A549 (cell line): ENCODE measurements at regions not wholly inside any gene's neighbourhood (a gene's known extent, or its start where the extent isn't known, plus 50 kb on each side); places are given as distances from the start of the nearest gene placed in this dataset.

Source experiments
- CEBPB ChIP-seq, 2 experiments: fragments of >200 bp in 1 of 2; sonication (Bioruptor Twin) in 1 of 2; formaldehyde crosslinking in 1 of 2; IDR thresholded peaks; 2 replicates each; pipeline ENCODE4 v1.6.1; 2012 to 2016
- CTCF ChIP-seq: fragments of >200 bp; sonication (Bioruptor Twin); formaldehyde crosslinking; IDR thresholded peaks from 3 replicates; pipeline ENCODE4 v1.5.1; 2016
- ELK1 ChIP-seq: fragments of 150-350 bp; IDR thresholded peaks from 2 replicates; pipeline ENCODE4 v1.6.1; 2014; ENCODE audit warnings: low read depth, mild to moderate bottlenecking, low read length
- FOXS1 ChIP-seq: fragments of 250-450 bp; sonication (Bioruptor Pico); IDR thresholded peaks from 2 replicates; pipeline ENCODE4 v1.5.0; 2020; ENCODE audit warnings: mild to moderate bottlenecking, moderate library complexity
- HMGXB4 ChIP-seq: fragments of 250-450 bp; sonication (Bioruptor Pico); IDR thresholded peaks from 2 replicates; pipeline ENCODE4 v1.5.0; 2021; ENCODE audit warnings: mild to moderate bottlenecking, moderate library complexity, borderline replicate concordance
- HOXB5 ChIP-seq: fragments of 250-450 bp; sonication (Bioruptor Pico); IDR thresholded peaks from 2 replicates; pipeline ENCODE4 v1.5.0; 2020; ENCODE audit warnings: mild to moderate bottlenecking, moderate library complexity
- JUNB ChIP-seq: fragments of >200 bp; sonication (Bioruptor Twin); formaldehyde crosslinking; IDR thresholded peaks from 2 replicates; pipeline ENCODE4 v1.6.1; 2016
- MAX ChIP-seq: IDR thresholded peaks from 2 replicates; pipeline ENCODE4 v1.6.1; 2012
- PHF8 ChIP-seq: fragments of 200-600 bp; sonication (generic); IDR thresholded peaks from 2 replicates; pipeline ENCODE4 v1.6.1; 2016; ENCODE audit warnings: low read depth, mild to moderate bottlenecking, antibody characterized with exemption, moderate library complexity, borderline replicate concordance
- POLR2A ChIP-seq: IDR thresholded peaks from 2 replicates; pipeline ENCODE4 v1.6.1; 2012; ENCODE audit warnings: mild to moderate bottlenecking, low read length
- RFX5 ChIP-seq: fragments of 450-650 bp; IDR thresholded peaks from 2 replicates; pipeline ENCODE4 v1.7.1; 2014; ENCODE audit warnings: antibody characterized with exemption, mild to moderate bottlenecking, moderate library complexity
- USF2 ChIP-seq: fragments of 450-650 bp; IDR thresholded peaks from 2 replicates; pipeline ENCODE4 v1.6.1; 2014; ENCODE audit warnings: antibody characterized with exemption

GRCh38 chr10:65544756-65545155, 1381.1 kb upstream of the LRRTM3 start:
- TF ChIP-seq CTCF (no peak), RFX5 (no peak), ELK1 (no peak), USF2 (no peak), PHF8 (no peak), HMGXB4 (no peak), FOXS1 (CRISPR knock-in tag) (no peak), JUNB (no peak), CEBPB (IDR thresholded peaks at IDR 0.05) (no peak), POLR2A (no peak), HOXB5 (CRISPR knock-in tag) (no peak), MAX (no peak)
